ACC112 (cell line): ENCODE measurements at regions not wholly inside any gene's neighbourhood (a gene's known extent, or its start where the extent isn't known, plus 50 kb on each side); places are given as distances from the start of the nearest gene placed in this dataset.

Source experiments
- H2AFZ ChIP-seq: fragments of 200-600 bp; sonication (generic); one replicate; pipeline ENCODE4 v1.6.0; 2017; ENCODE audit warnings: antibody characterized with exemption, low read length; ENCODE audit not compliant: unreplicated experiment
- H3K27ac ChIP-seq: fragments of 200-600 bp; sonication (generic); 2 replicates; pipeline ENCODE4 v1.5.1; 2014; ENCODE audit warnings: low read depth, mild to moderate bottlenecking, antibody characterized with exemption, low read length, moderate library complexity
- H3K27me3 ChIP-seq: fragments of 200-600 bp; sonication (generic); 2 replicates; pipeline ENCODE4 v1.6.1; 2014; ENCODE audit warnings: mild to moderate bottlenecking, antibody characterized with exemption, low read length, moderate library complexity, mixed read lengths; ENCODE audit not compliant: insufficient read depth
- H3K36me3 ChIP-seq: fragments of 200-600 bp; sonication (generic); 2 replicates; pipeline ENCODE4 v1.6.1; 2016; ENCODE audit warnings: mild to moderate bottlenecking, antibody characterized with exemption, low read length, moderate library complexity, mixed read lengths; ENCODE audit not compliant: insufficient read depth
- H3K4me1 ChIP-seq: fragments of 200-600 bp; sonication (generic); one replicate; pipeline ENCODE4 v1.6.1; 2016; ENCODE audit warnings: low read length, mixed read lengths; ENCODE audit not compliant: insufficient read depth, unreplicated experiment, control insufficient read depth
- H3K4me3 ChIP-seq: fragments of 200-600 bp; sonication (generic); 2 replicates; pipeline ENCODE4 v1.5.1; 2014; ENCODE audit warnings: mild to moderate bottlenecking, low read depth, low read length
- H3K79me2 ChIP-seq: fragments of 200-600 bp; sonication (generic); one replicate; pipeline ENCODE4 v1.6.0; 2016; ENCODE audit warnings: low read length; ENCODE audit not compliant: control insufficient read depth, unreplicated experiment, insufficient read depth

- H2AFZ ChIP-seq = no peak overlapping the region
- peaks cover 10% of the 10 kb centered on the region for H3K4me1 ChIP-seq
- H3K36me3 ChIP-seq = no peaks in the 10 kb centered on the region; the same call in 1 of the 2 replicates
- no peak overlapping the region for H3K4me3 ChIP-seq
- no peaks in the 10 kb centered on the region for H3K79me2 ChIP-seq
- no peak overlapping the region for H3K27ac ChIP-seq
- no peaks in the 10 kb centered on the region for H3K27me3 ChIP-seq
Measured at GRCh38 chr2:224213396-224213795, 174.3 kb upstream of the SERPINE2 start.

- no peak overlapping the region for H2AFZ ChIP-seq
- H3K27ac ChIP-seq = no peak overlapping the region
- H3K27me3 ChIP-seq = no peaks in the 10 kb centered on the region
- no peaks in the 10 kb centered on the region for H3K4me1 ChIP-seq
- H3K79me2 ChIP-seq = no peaks in the 10 kb centered on the region
- no peaks in the 10 kb centered on the region for H3K36me3 ChIP-seq
- no peak overlapping the region for H3K4me3 ChIP-seq
Measured at GRCh38 chr2:224211791-224212190, 172.7 kb upstream of the SERPINE2 start.

- H2AFZ ChIP-seq = no peak overlapping the region
- no peak overlapping the region for H3K27ac ChIP-seq
- H3K36me3 ChIP-seq = no peaks in the 10 kb centered on the region
- no peaks in the 10 kb centered on the region for H3K79me2 ChIP-seq
- H3K27me3 ChIP-seq = no peaks in the 10 kb centered on the region
- no peak overlapping the region for H3K4me3 ChIP-seq
- H3K4me1 ChIP-seq = no peaks in the 10 kb centered on the region
Measured at GRCh38 chr2:224211181-224211480, 172.0 kb upstream of the SERPINE2 start.

- Histone ChIP-seq H3K4me3 (no peak overlapping the region), H3K27ac (no peak overlapping the region), H3K27me3 (no peaks in the 10 kb centered on the region), H3K36me3 (no peaks in the 10 kb centered on the region), H3K79me2 (no peaks in the 10 kb centered on the region), H2AFZ (no peak overlapping the region), H3K4me1 (no peaks in the 10 kb centered on the region)
Measured at GRCh38 chr2:224210286-224211180, 171.4 kb upstream of the SERPINE2 start.

- no peaks in the 10 kb centered on the region for H3K79me2 ChIP-seq
- H3K4me3 ChIP-seq = no peak overlapping the region
- no peaks in the 10 kb centered on the region for H3K27me3 ChIP-seq
- H2AFZ ChIP-seq = no peak overlapping the region
- H3K36me3 ChIP-seq = no peaks in the 10 kb centered on the region
- no peak overlapping the region for H3K27ac ChIP-seq
- no peaks in the 10 kb centered on the region for H3K4me1 ChIP-seq
Measured at GRCh38 chr2:224209555-224210285, 170.6 kb upstream of the SERPINE2 start.

GRCh38 chr2:224208443-224208842 lies 169.4 kb upstream of the SERPINE2 start:
- H3K4me1 ChIP-seq = no peaks in the 10 kb centered on the region
- H3K27me3 ChIP-seq = no peaks in the 10 kb centered on the region
- no peak overlapping the region for H2AFZ ChIP-seq
- no peak overlapping the region for H3K4me3 ChIP-seq
- no peak overlapping the region for H3K27ac ChIP-seq
- H3K79me2 ChIP-seq = no peaks in the 10 kb centered on the region
- no peaks in the 10 kb centered on the region for H3K36me3 ChIP-seq

- Histone ChIP-seq H3K4me1 (no peaks in the 10 kb centered on the region), H3K27me3 (no peaks in the 10 kb centered on the region), H3K79me2 (no peaks in the 10 kb centered on the region), H3K36me3 (no peaks in the 10 kb centered on the region), H2AFZ (no peak overlapping the region), H3K4me3 (no peak overlapping the region), H3K27ac (no peak overlapping the region)
Measured at GRCh38 chr2:224208007-224208406, 168.9 kb upstream of the SERPINE2 start.

GRCh38 chr2:224206816-224207215 lies 167.7 kb upstream of the SERPINE2 start:
- Histone ChIP-seq H3K27ac (no peak overlapping the region), H3K79me2 (no peaks in the 10 kb centered on the region), H3K4me1 (no peaks in the 10 kb centered on the region)

GRCh38 chr2:224202281-224202865 lies 163.3 kb upstream of the SERPINE2 start:
- peaks cover 7% of the 10 kb centered on the region for H3K4me1 ChIP-seq
- H3K4me3 ChIP-seq = no peak overlapping the region
- no peaks in the 10 kb centered on the region for H3K79me2 ChIP-seq

More at GRCh38 chr2:224206816-224207215, 167.7 kb upstream of the SERPINE2 start:
- H2AFZ ChIP-seq = no peak overlapping the region
- no peaks in the 10 kb centered on the region for H3K36me3 ChIP-seq
- no peak overlapping the region for H3K4me3 ChIP-seq
- H3K27me3 ChIP-seq = no peaks in the 10 kb centered on the region

GRCh38 chr2:224198436-224198835 lies 159.3 kb upstream of the SERPINE2 start:
- Histone ChIP-seq H3K27ac (no peak overlapping the region), H3K4me1 (peaks cover 12% of the 10 kb centered on the region), H3K36me3 (no peaks in the 10 kb centered on the region), H2AFZ (no peak overlapping the region), H3K27me3 (no peaks in the 10 kb centered on the region), H3K79me2 (no peaks in the 10 kb centered on the region), H3K4me3 (no peak overlapping the region)

More at GRCh38 chr2:224202281-224202865, 163.3 kb upstream of the SERPINE2 start:
- no peak overlapping the region for H2AFZ ChIP-seq
- H3K27ac ChIP-seq = no peak overlapping the region
- H3K36me3 ChIP-seq = no peaks in the 10 kb centered on the region
- H3K27me3 ChIP-seq = no peaks in the 10 kb centered on the region
